ENCODE measurements at regions not wholly inside any gene's neighbourhood (a gene's known extent, or its start where the extent isn't known, plus 50 kb on each side); places are given as distances from the start of the nearest gene placed in this dataset.

- no peak for DNase-seq (ENCODE audit: low read depth)
- TF ChIP-seq CTCF (IDR thresholded peaks at IDR 0.05; ENCODE audit: low read depth, low read length, missing control alignments), result no peak
- no peak overlapping the region for H3K4me3 ChIP-seq (ENCODE audit: low read depth, low read length)
Measured at GRCh38 chr2:80706541-80706940, 402.0 kb upstream of the LRRTM1 start.

- no peak for DNase-seq (ENCODE audit: low read depth)
- H3K4me3 ChIP-seq (ENCODE audit: low read depth, low read length), result no peak overlapping the region
- no peak for TF ChIP-seq CTCF (IDR thresholded peaks at IDR 0.05; ENCODE audit: low read depth, low read length, missing control alignments)
Measured at GRCh38 chr2:80703532-80703931, 399.0 kb upstream of the LRRTM1 start.

- no peak for DNase-seq (ENCODE audit: low read depth)
- H3K4me3 ChIP-seq (ENCODE audit: low read depth, low read length), result no peak overlapping the region
- no peak for TF ChIP-seq CTCF (IDR thresholded peaks at IDR 0.05; ENCODE audit: low read depth, low read length, missing control alignments)
Measured at GRCh38 chr2:80700961-80701360, 396.4 kb upstream of the LRRTM1 start.
